Loucy (cell line): ENCODE measurements at regions not wholly inside any gene's neighbourhood (a gene's known extent, or its start where the extent isn't known, plus 50 kb on each side); places are given as distances from the start of the nearest gene placed in this dataset.

Experiments
- CTCF ChIP-seq: fragments of 200-600 bp; sonication (generic); conservative IDR thresholded peaks from 2 replicates; pipeline ENCODE4 v1.5.1; 2014; ENCODE audit warnings: mild to moderate bottlenecking, antibody characterized with exemption, low read length
- EZH2phosphoT487 ChIP-seq: fragments of 200-600 bp; IDR thresholded peaks from 2 replicates; pipeline ENCODE4 v1.6.1; 2018; ENCODE audit warnings: antibody characterized with exemption, mild to moderate bottlenecking, moderate library complexity, borderline replicate concordance

- TF ChIP-seq CTCF (no peak), EZH2phosphoT487 (no peak)
Measured at GRCh38 chr15:20340931-20341661, 200.5 kb downstream of the GOLGA6L6 start.
